ENCODE measurements at regions not wholly inside any gene's neighbourhood (a gene's known extent, or its start where the extent isn't known, plus 50 kb on each side); places are given as distances from the start of the nearest gene placed in this dataset.

GRCh38 chr9:19701991-19702390, 86.8 kb downstream of the SLC24A2 start:
- Histone ChIP-seq H3K36me3 (ENCODE audit: insufficient read depth in 1 of 2, low read depth in 1 of 2) (no peaks in the 10 kb centered on the region), H3K27ac (no peak overlapping the region), H3K9me3 (no peaks in the 10 kb centered on the region), H3K27me3 (ENCODE audit: insufficient read depth in 3 of 3, low read length in 2 of 3) (no peaks in the 10 kb centered on the region), H3K4me3 (no peak overlapping the region), H3K4me1 (no peaks in the 10 kb centered on the region)
- ATAC-seq (no peak), DNase-seq (no peak)
- TF ChIP-seq CTCF (IDR thresholded peaks at IDR 0.05) = no peak
- WGBS, 3 donors = 43 to 46% (median 44%) methylated on average over 2 of the region's 2 CpGs
- intact Hi-C loops (cut with DNase I) = no loop called here

GRCh38 chr9:19701274-19701673, 87.6 kb downstream of the SLC24A2 start:
- TF ChIP-seq CTCF (IDR thresholded peaks at IDR 0.05) = no peak
- no peaks in the 10 kb centered on the region for H3K4me1 ChIP-seq
- no peaks in the 10 kb centered on the region for H3K9me3 ChIP-seq
- 90 to 95% (median 92%) methylated on average over 6 of the region's 6 CpGs for WGBS, 3 donors
- DNase-seq (no peak), ATAC-seq (no peak)
- H3K4me3 ChIP-seq = no peak overlapping the region
- intact Hi-C loops (cut with DNase I) = no loop called here
- H3K36me3 ChIP-seq (ENCODE audit: insufficient read depth in 1 of 2, low read depth in 1 of 2) = no peaks in the 10 kb centered on the region
- H3K27me3 ChIP-seq (ENCODE audit: insufficient read depth in 3 of 3, low read length in 2 of 3) = no peaks in the 10 kb centered on the region
- H3K27ac ChIP-seq = no peak overlapping the region

- 42 to 60% (median 45%) methylated on average over 3 of the region's 3 CpGs for WGBS, 3 donors
- no peak for ATAC-seq
- Histone ChIP-seq H3K9me3 (no peaks in the 10 kb centered on the region), H3K4me1 (no peaks in the 10 kb centered on the region), H3K36me3 (ENCODE audit: insufficient read depth in 1 of 2, low read depth in 1 of 2) (no peaks in the 10 kb centered on the region), H3K27ac (no peak overlapping the region), H3K4me3 (no peak overlapping the region), H3K27me3 (ENCODE audit: insufficient read depth in 3 of 3, low read length in 2 of 3) (no peaks in the 10 kb centered on the region)
- intact Hi-C loops (cut with DNase I) = no loop called here
- no peak for TF ChIP-seq CTCF (IDR thresholded peaks at IDR 0.05)
- no peak for DNase-seq
These were observed 88.1 kb downstream of the SLC24A2 start for GRCh38 chr9:19700699-19701098.

GRCh38 chr9:19699756-19700155, 89.1 kb downstream of the SLC24A2 start:
- Histone ChIP-seq H3K36me3 (ENCODE audit: insufficient read depth in 1 of 2, low read depth in 1 of 2) (no peaks in the 10 kb centered on the region), H3K27ac (no peak overlapping the region), H3K4me3 (no peak overlapping the region), H3K27me3 (ENCODE audit: insufficient read depth in 3 of 3, low read length in 2 of 3) (no peaks in the 10 kb centered on the region), H3K4me1 (no peaks in the 10 kb centered on the region), H3K9me3 (no peaks in the 10 kb centered on the region)
- ATAC-seq = no peak
- intact Hi-C loops (cut with DNase I) = no loop called here
- DNase-seq = no peak
- no peak for TF ChIP-seq CTCF (IDR thresholded peaks at IDR 0.05)
- WGBS, 3 donors = 18 to 33% (median 29%) methylated on average over 3 of the region's 3 CpGs

GRCh38 chr9:19698960-19699359, 89.9 kb downstream of the SLC24A2 start:
- ATAC-seq (no peak), DNase-seq (no peak)
- TF ChIP-seq CTCF (IDR thresholded peaks at IDR 0.05) = no peak
- Histone ChIP-seq H3K36me3 (ENCODE audit: insufficient read depth in 1 of 2, low read depth in 1 of 2) (no peaks in the 10 kb centered on the region), H3K4me1 (no peaks in the 10 kb centered on the region), H3K9me3 (no peaks in the 10 kb centered on the region), H3K27me3 (ENCODE audit: insufficient read depth in 3 of 3, low read length in 2 of 3) (no peaks in the 10 kb centered on the region), H3K4me3 (no peak overlapping the region), H3K27ac (no peak overlapping the region)
- WGBS, 3 donors = 35 to 47% (median 38%) methylated on average over 3 of the region's 3 CpGs
- intact Hi-C loops (cut with DNase I) = no loop called here
